GM21825 (cell line): ENCODE measurements at regions not wholly inside any gene's neighbourhood (a gene's known extent, or its start where the extent isn't known, plus 50 kb on each side); places are given as distances from the start of the nearest gene placed in this dataset.
"Not testable (repeated sequence)": the region's sequence is repeated elsewhere in the genome, so short reads cannot be mapped to it uniquely, and the experiment has no call there.

Experiments used
- ATAC-seq: cut with Tn5 transposase; IDR thresholded peaks from one replicate; pipeline ENCODE4 v1.9.1; 2021; ENCODE audit warnings: mild to moderate bottlenecking, moderate library complexity; ENCODE audit not compliant: unreplicated experiment

- ATAC-seq, result no peak
Measured at GRCh38 chr9:101893661-101894646, 155.5 kb upstream of the GRIN3A start.

- ATAC-seq, result no peak
Measured at GRCh38 chr9:101881508-101881907, 143.1 kb upstream of the GRIN3A start.

DNA sequence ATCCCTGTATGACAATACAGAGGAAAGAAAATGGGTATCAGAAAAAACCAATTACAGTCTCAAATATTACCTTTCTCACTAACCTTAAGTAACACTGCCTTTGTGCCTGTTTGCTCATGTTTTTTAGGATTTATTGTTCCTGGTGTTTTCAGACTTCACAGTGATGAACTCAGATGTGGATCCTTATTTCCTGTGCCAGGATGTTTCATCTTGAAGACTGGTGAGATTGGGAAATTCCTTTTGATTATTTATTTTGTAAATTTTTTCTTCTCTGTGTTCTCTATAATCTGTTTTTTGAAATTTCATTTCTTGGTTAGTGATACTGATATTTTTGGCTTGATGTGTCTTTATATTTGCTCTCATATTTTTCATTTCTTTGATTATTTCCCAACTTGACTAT is 142.4 kb upstream of the GRIN3A start:
- ATAC-seq, result no peak

GRCh38 chr9:101878734-101879133 is 140.3 kb upstream of the GRIN3A start:
- no peak for ATAC-seq

GRCh38 chr9:101877439-101877838 is 139.0 kb upstream of the GRIN3A start:
- ATAC-seq, result no peak

- no peak for ATAC-seq
Measured at GRCh38 chr9:101861472-101861871, 123.0 kb upstream of the GRIN3A start.

GRCh38 chr9:101860920-101861319 is 122.5 kb upstream of the GRIN3A start:
- no peak for ATAC-seq

DNA sequence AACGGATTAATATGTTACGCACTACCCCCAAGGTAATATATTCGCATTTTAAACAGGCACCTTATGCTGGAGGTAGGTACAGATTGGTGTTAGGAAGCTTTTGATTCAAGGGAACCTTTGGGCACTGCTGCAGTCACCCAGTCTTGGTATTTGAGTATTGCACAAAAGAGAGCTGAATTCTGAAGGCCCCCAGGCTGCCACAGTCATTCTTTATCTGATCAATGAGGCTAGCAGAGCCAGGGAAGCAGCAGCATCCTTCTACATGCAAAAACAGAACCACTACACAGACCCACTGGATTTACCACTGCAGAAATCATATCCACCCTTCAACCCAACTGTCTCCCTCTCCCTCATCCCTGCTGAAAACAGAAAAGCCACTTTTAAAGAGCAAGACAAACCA is 121.2 kb upstream of the GRIN3A start:
- ATAC-seq, result no peak

DNA sequence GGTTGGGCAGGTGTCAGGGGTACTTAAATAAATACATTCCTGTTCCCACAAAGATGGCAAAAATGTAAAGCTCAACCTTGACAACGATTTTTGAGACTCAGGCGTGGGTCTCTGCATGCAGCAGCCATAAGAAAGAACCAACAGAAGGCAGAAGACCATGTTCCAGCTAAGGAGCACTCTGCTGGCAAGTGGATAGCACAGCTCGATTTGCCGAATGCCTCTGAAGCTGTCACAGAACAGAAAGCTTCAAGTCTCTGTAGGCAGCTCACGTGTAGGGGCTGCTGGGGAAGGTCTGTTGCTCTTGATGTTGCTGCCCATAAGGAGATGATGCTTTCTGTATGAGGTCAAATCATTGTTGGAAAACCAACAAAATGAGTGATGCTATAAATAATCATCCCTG is 119.6 kb upstream of the GRIN3A start:
- no peak for ATAC-seq

DNA sequence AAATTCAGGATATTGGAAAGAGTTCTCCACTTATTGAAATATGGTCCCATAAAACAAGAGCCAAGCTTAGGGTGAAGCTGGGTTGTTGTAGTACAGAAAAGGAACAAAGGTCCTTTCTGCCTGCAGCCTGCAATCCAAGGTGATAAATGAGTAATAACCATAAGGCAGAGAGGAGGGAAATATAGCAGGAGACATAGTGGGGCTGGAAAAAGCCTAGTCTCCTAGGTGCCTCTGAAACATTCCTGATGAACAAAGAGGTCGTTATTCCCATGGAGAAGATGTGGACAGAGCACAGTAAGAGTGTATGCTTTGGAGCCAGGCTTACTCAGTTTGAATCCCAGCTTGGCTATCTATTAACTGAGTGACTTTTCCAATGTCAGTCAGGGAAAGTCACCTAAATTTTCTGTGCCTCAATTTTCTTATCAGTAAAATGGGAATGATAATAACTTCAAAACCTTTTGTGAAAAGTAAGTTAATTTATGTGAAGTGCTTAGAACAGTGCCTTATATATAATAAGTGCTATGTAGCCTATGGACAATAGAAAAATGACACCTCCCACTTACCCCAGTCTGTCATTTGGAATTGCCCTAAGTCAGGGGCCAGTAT is 110.8 kb upstream of the GRIN3A start:
- no peak for ATAC-seq

DNA sequence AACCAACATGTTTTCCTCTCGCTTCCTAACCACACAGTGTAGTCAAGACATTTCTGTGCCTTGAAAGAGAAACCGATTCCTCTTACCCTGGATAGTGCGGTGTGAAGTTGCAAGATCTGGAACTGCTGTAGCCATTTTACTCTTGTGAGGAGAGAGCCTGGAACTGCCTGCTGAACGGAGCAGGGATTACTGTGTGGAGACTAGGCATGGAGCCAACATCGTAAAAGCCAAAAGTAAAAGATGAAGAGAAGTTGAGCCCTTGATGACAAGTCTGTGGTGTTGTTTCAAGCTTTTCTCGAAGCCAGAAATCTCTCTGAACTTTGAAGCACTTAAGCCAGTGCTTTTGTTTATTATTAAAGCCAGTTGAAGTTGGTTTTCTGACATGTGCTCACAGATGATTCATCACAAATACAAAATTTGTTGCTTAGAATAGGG is 110.1 kb upstream of the GRIN3A start:
- no peak for ATAC-seq

DNA sequence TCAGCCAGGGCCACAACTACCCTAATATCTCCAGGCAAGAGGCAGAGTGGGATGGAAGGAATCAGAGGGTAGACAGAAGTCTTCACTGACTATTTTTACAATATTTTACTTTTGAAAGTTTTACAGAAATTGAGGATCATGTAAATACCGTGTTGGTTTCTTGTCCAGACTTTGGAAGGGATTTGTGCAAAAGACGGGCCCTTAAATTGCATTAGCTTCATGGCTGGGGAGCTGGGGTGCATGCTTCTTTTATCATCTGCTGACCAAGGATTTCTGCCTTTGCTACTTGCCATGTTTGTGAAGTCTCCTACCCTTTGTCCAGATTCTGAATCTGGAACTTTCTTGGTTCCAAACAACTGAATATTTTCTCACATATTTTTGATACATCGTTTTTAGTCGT is 107.7 kb upstream of the GRIN3A start:
- no peak for ATAC-seq

- ATAC-seq, result no peak
Measured at GRCh38 chr9:101840694-101841188, 102.3 kb upstream of the GRIN3A start.

DNA sequence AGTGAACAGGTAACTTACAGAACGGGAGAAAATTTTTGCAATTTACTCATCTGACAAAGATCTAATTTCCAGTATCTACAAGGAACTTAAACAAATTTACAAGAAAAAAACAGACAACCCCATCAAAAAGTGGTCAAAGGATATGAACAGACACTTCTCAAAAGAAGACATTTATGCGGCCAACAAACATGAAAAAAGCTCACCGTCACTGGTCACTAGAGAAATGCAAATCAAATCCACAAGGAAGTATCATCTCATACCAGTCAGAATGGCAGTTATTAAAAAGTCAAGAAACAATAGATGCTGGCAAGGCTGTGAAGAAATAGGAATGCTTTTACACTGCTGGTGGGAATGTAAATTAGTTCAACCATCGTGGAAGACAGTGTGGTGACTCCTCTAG is 100.5 kb upstream of the GRIN3A start:
- not testable (repeated sequence) for ATAC-seq

DNA sequence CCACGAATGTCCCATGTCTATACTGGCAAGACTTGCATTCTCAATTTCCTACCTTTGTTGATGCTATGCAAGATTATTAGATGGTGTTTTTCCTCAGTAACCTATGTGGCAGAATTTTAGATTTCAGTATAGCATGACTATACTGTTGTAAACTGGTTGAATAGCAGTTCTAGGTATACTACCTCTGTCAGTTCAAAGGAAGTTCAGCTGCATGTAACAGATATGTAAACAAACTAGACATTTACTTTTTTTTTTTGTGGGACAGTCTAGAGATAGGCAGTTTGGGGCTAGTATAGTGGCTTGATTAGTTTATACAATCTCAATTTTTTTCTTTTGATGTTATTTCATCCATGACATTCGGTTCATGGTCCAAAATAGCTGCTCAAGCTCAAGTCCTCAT is 97.6 kb upstream of the GRIN3A start:
- no peak for ATAC-seq

DNA sequence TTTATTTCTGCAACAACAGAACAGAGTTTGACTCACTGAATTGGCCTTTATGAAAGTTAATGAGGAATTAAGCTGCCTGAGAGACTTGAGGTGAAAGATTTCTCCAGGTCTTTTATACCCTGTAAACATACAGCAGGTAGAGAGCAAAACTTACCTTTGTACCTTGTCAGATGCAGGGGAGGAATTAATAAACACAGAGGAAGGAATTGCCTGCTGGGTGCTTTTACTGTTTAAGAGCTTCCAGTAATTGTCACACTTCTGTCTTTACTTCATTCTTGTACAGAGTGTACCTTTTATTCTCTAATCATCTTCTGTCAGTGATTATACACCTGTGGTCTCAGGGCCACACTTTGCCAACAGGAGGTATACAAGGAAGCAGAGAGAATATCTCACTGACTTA is 94.0 kb upstream of the GRIN3A start:
- ATAC-seq, result no peak

DNA sequence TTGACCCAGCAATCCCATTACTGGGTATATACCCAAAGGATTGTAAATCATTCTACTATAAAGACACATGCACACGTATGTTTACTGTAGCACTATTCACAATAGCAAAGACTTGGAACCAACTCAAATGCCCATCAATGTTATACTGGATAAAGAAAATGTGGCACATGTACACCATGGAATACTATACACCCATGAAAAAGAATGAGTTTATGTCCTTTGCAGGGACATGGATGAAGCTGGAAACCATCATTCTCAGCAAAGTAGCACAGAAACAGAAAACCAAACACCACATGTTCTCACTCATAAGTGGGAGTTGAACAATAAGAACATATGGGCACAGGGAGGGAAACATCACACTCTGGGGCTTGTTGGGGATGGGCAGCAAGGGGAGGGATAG is 83.0 kb upstream of the GRIN3A start:
- ATAC-seq, result not testable (repeated sequence)

GRCh38 chr9:101820983-101821382 is 82.5 kb upstream of the GRIN3A start:
- not testable (repeated sequence) for ATAC-seq

DNA sequence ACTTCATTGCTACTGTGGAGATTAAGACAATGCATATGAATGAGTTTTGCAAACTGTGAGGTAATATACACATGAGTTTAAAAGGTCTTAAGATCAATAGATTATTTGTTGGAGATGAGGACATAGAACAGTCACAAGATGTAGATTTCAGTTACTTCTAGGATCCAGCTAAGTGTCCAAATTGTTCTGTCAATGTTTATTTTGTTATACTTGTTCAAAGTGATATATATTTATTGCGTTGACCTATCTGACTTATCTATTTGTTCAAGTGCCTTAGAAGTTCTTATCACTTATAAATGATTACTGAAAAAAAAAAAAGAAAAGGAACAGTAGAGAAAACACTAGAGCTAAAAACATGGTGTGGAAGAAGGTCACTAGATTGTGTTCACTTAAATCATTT is 75.6 kb upstream of the GRIN3A start:
- ATAC-seq, result no peak

- ATAC-seq, result not testable (repeated sequence)
Measured at GRCh38 chr9:101807879-101808278, 69.4 kb upstream of the GRIN3A start.

DNA sequence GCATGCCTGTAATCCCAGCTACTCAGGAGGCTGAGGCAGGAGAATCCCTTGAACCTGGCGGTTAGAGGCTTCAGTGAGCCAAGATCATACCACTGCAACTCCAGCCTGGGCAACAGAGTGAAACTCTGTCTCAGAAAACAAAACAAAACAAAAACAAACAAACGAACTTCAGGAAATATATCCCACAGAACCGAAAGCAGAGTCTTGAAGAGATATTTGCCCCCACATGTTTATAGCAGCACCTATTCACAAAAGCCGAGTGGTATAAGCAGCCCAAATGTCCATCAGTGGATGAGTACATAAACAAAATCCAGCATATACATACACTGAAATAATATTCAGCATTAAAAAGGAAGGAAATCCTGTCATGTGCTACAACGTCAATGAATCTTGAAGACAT is 57.6 kb upstream of the GRIN3A start:
- no peak for ATAC-seq

- no peak for ATAC-seq
Measured at GRCh38 chr9:101795147-101795546, 56.7 kb upstream of the GRIN3A start.
